MCF 10A (cell line): ENCODE measurements at regions not wholly inside any gene's neighbourhood (a gene's known extent, or its start where the extent isn't known, plus 50 kb on each side); places are given as distances from the start of the nearest gene placed in this dataset.

ENCODE experiments used
- BruUV-seq: library from RNA; stranded (reverse); fragments of 400-500 nt; replicated peaks from 2 replicates; lab custom pipeline; 2021; lab: Mats Ljungman, UMichigan
- CTCF ChIA-PET: fragments of 300-600 bp; sonication (Branson Sonifier 250); formaldehyde crosslinking; extraction: SDS; loops from one replicate; lab custom pipeline; 2021; ENCODE audit warnings: antibody characterized with exemption, inconsistent platforms; lab: Yijun Ruan, JAX
- POLR2A ChIA-PET: fragments of 300-600, 350-650 bp; sonication (Branson Sonifier 250); formaldehyde crosslinking; extraction: SDS; loops from one replicate; lab custom pipeline; 2020; ENCODE audit warnings: antibody characterized with exemption, inconsistent platforms; lab: Yijun Ruan, JAX
- DNase-seq: peaks from one replicate; pipeline ENCODE4 v3.0.0-alpha.2; 2018; ENCODE audit not compliant: unreplicated experiment
- H3K27ac Mint-ChIP-seq: one replicate; pipeline ENCODE4 v1.8.0; 2022; ENCODE audit warnings: mild to moderate bottlenecking, low read depth, mixed read lengths; ENCODE audit not compliant: unreplicated experiment
- H3K27me3 Mint-ChIP-seq: one replicate; pipeline ENCODE4 v1.8.0; 2022; ENCODE audit warnings: mixed read lengths; ENCODE audit not compliant: insufficient read depth, unreplicated experiment
- H3K36me3 Mint-ChIP-seq: one replicate; pipeline ENCODE4 v1.8.0; 2022; ENCODE audit warnings: mild to moderate bottlenecking, moderate library complexity, mixed read lengths; ENCODE audit not compliant: insufficient read depth, unreplicated experiment
- H3K4me1 Mint-ChIP-seq: one replicate; pipeline ENCODE4 v1.8.0; 2022; ENCODE audit warnings: mixed read lengths; ENCODE audit not compliant: insufficient read depth, unreplicated experiment
- H3K4me3 Mint-ChIP-seq: one replicate; pipeline ENCODE4 v1.8.0; 2022; ENCODE audit warnings: mild to moderate bottlenecking, moderate library complexity, mixed read lengths; ENCODE audit not compliant: unreplicated experiment
- H3K9me3 Mint-ChIP-seq: one replicate; pipeline ENCODE4 v1.8.0; 2022; ENCODE audit warnings: mixed read lengths; ENCODE audit not compliant: unreplicated experiment
- intact Hi-C: fragments of 100-400 bp; cut with micrococcal nuclease; formaldehyde crosslinking; loops from 2 replicates; pipeline ENCODE4 v1.14.1; 2022
- TF ChIP-seq, protein P1 (sequence below): fragments of 200-600 bp; IDR thresholded peaks from one replicate; pipeline ENCODE4 v1.8.0; 2022; ENCODE audit warnings: antibody characterized with exemption, mild to moderate bottlenecking; ENCODE audit not compliant: unreplicated experiment

GRCh38 chr10:90308223-90308622 is 549.6 kb downstream of the HTR7 start:
- intact Hi-C loops, result loop anchor here (10.0 kb wide), 1 partner anchor 133 kb away; no protein-coding TSS in a partner anchor
- ChIA-PET CTCF (no interaction called here), POLR2A (no interaction called here)
- TF ChIP-seq, protein P1, sequence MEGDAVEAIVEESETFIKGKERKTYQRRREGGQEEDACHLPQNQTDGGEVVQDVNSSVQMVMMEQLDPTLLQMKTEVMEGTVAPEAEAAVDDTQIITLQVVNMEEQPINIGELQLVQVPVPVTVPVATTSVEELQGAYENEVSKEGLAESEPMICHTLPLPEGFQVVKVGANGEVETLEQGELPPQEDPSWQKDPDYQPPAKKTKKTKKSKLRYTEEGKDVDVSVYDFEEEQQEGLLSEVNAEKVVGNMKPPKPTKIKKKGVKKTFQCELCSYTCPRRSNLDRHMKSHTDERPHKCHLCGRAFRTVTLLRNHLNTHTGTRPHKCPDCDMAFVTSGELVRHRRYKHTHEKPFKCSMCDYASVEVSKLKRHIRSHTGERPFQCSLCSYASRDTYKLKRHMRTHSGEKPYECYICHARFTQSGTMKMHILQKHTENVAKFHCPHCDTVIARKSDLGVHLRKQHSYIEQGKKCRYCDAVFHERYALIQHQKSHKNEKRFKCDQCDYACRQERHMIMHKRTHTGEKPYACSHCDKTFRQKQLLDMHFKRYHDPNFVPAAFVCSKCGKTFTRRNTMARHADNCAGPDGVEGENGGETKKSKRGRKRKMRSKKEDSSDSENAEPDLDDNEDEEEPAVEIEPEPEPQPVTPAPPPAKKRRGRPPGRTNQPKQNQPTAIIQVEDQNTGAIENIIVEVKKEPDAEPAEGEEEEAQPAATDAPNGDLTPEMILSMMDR, result no peak
- Mint-ChIP-seq H3K9me3 (no peaks in the 10 kb centered on the region), H3K27me3 (no peaks in the 10 kb centered on the region), H3K36me3 (no peaks in the 10 kb centered on the region), H3K4me1 (peaks cover 6% of the 10 kb centered on the region), H3K4me3 (no peak overlapping the region), H3K27ac (no peak overlapping the region)
- BruUV-seq, result no TSS peak
- no peak for DNase-seq

DNA sequence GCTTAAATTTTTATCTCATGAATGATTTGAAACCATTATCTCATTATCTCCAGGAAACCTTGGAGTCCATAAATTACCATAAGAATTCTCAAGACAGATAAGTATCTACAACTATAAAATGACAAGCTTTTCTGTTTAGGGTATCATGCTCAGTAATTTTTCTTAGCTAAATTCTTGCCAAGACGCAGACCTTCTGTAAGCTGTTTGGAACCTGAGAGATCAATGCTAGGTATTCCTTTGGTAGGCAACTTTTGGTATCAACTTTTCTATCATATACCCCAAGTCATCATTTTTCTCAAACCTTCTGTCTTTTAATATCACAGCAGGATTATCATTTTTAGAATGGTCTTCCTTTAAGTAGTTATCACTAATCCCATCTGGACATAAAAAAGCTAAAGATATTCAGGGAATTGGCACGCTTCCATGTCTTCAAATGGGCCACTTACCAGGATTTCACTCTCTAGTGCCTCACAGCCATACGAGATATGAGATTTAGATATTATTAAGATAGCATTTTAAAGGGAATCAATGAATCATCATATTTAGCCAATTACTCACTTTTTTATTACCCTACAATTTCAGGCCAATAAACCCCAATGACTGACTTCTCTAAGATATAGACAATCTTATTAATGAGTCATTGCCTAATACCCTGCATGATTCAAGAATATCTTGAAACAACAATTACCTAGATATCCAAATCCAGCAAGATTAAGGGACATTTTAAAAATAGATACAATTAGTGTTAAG is 544.1 kb downstream of the HTR7 start:
- H3K27ac Mint-ChIP-seq, result no peak overlapping the region
- no peak overlapping the region for H3K4me3 Mint-ChIP-seq
- TF ChIP-seq, protein P1, result no peak
- peaks cover 6% of the 10 kb centered on the region for H3K36me3 Mint-ChIP-seq
- H3K27me3 Mint-ChIP-seq, result no peaks in the 10 kb centered on the region
- no TSS peak for BruUV-seq
- intact Hi-C loops, result no loop called here
- ChIA-PET CTCF (no interaction called here), POLR2A (interaction anchor here (0.6 kb wide), 1 partner anchor 86 kb away, joined by 3 read pairs; no protein-coding TSS in a partner anchor)
- no peak for DNase-seq
- H3K9me3 Mint-ChIP-seq, result no peaks in the 10 kb centered on the region
- peaks cover 18% of the 10 kb centered on the region for H3K4me1 Mint-ChIP-seq

DNA sequence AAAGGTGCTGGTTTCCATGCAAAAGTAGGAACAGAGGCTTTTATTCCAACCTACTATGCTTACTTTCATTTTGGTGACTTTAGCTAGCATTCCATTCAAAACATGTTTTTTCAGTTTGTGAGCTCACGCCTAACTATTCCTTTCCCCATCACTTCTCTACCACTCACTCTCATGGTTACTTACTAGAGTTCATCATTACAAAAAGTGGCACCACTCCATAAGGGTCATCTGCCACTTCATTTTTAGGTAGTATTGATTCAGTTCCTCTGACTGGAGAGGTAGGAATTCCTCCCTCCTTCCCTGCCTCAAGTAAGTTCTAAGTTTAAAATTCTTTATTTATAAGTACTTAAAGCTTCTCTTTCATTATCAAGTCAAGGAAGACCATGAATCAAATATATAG is 543.1 kb downstream of the HTR7 start:
- CTCF ChIA-PET, result interaction anchor here (0.9 kb wide), 1 partner anchor 101 kb away, joined by 3 read pairs; no protein-coding TSS in a partner anchor
- DNase-seq, result no peak
- intact Hi-C loops, result no loop called here
- BruUV-seq, result no TSS peak
- POLR2A ChIA-PET, result no interaction called here
- H3K27ac Mint-ChIP-seq, result no peak overlapping the region
- H3K4me1 Mint-ChIP-seq, result peaks cover 28% of the 10 kb centered on the region
- TF ChIP-seq, protein P1, result no peak
- no peaks in the 10 kb centered on the region for H3K27me3 Mint-ChIP-seq
- peaks cover 6% of the 10 kb centered on the region for H3K36me3 Mint-ChIP-seq
- no peak overlapping the region for H3K4me3 Mint-ChIP-seq
- H3K9me3 Mint-ChIP-seq, result no peaks in the 10 kb centered on the region

DNA sequence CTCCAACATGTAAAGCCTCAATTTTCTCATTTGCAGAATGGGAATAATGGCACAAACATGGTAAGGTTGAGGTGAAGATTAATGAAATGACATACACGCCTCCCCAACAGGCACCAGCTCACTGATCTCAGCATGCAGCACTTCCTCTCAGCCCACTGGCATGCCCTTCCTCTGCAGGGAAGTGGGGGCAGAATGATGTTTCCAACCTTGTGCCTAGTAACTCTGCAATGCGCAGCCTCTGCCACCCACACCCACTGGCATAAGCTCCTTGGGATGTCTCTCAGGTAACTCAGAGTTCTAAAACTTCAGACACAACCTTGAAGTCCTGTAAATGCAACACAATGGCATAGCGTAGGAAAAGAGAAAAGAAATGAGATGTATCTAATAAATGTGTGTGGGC is 540.7 kb downstream of the HTR7 start:
- Mint-ChIP-seq H3K9me3 (no peaks in the 10 kb centered on the region), H3K4me3 (no peak overlapping the region), H3K27me3 (no peaks in the 10 kb centered on the region), H3K4me1 (peaks cover 28% of the 10 kb centered on the region), H3K27ac (no peak overlapping the region), H3K36me3 (peaks cover 6% of the 10 kb centered on the region)
- ChIA-PET CTCF (no interaction called here), POLR2A (no interaction called here)
- intact Hi-C loops, result no loop called here
- DNase-seq, result no peak
- no TSS peak for BruUV-seq
- TF ChIP-seq, protein P1, result no peak
